ENCODE measurements at regions not wholly inside any gene's neighbourhood (a gene's known extent, or its start where the extent isn't known, plus 50 kb on each side); places are given as distances from the start of the nearest gene placed in this dataset.

- peak; percentile 39 for DNase-seq
Measured at GRCh38 chr11:127624306-127624856, 623.8 kb upstream of the KIRREL3 start.

GRCh38 chr11:127622686-127623085 lies 622.1 kb upstream of the KIRREL3 start:
- DNase-seq = no peak

GRCh38 chr11:127620671-127621070 lies 620.1 kb upstream of the KIRREL3 start:
- DNase-seq = no peak

- DNase-seq = no peak
Measured at GRCh38 chr11:127619946-127620345, 619.4 kb upstream of the KIRREL3 start.

- DNase-seq = no peak
Measured at GRCh38 chr11:127618721-127619120, 618.2 kb upstream of the KIRREL3 start.

GRCh38 chr11:127616158-127616557 lies 615.6 kb upstream of the KIRREL3 start:
- DNase-seq = no peak

- DNase-seq = no peak
Measured at GRCh38 chr11:127612607-127613006, 612.0 kb upstream of the KIRREL3 start.

- DNase-seq = no peak
Measured at GRCh38 chr11:127609025-127609773, 608.6 kb upstream of the KIRREL3 start.

GRCh38 chr11:127607487-127608085 lies 607.0 kb upstream of the KIRREL3 start:
- DNase-seq = no peak

- DNase-seq = no peak
Measured at GRCh38 chr11:127601578-127601977, 601.0 kb upstream of the KIRREL3 start.

GRCh38 chr11:127600674-127601073 lies 600.1 kb upstream of the KIRREL3 start:
- no peak for DNase-seq

GRCh38 chr11:127598476-127598875 lies 597.9 kb upstream of the KIRREL3 start:
- DNase-seq = no peak

- no peak for DNase-seq
Measured at GRCh38 chr11:127596433-127596832, 595.9 kb upstream of the KIRREL3 start.

- no peak for DNase-seq
Measured at GRCh38 chr11:127592371-127592770, 591.8 kb upstream of the KIRREL3 start.

GRCh38 chr11:127590314-127590713 lies 589.7 kb upstream of the KIRREL3 start:
- DNase-seq = no peak

GRCh38 chr11:127588431-127588830 lies 587.9 kb upstream of the KIRREL3 start:
- no peak for DNase-seq

- DNase-seq = no peak
Measured at GRCh38 chr11:127587511-127587910, 586.9 kb upstream of the KIRREL3 start.

GRCh38 chr11:127576210-127576609 lies 575.6 kb upstream of the KIRREL3 start:
- no peak for DNase-seq

- DNase-seq = no peak
Measured at GRCh38 chr11:127574478-127574877, 573.9 kb upstream of the KIRREL3 start.

- DNase-seq = no peak
Measured at GRCh38 chr11:127568891-127569290, 568.3 kb upstream of the KIRREL3 start.

- no peak for DNase-seq
Measured at GRCh38 chr11:127567237-127567932, 566.8 kb upstream of the KIRREL3 start.

- DNase-seq = peak; percentile 38
Measured at GRCh38 chr11:127564810-127565209, 564.2 kb upstream of the KIRREL3 start.

- no peak for DNase-seq
Measured at GRCh38 chr11:127559978-127560377, 559.4 kb upstream of the KIRREL3 start.

GRCh38 chr11:127552446-127552845 lies 551.9 kb upstream of the KIRREL3 start:
- DNase-seq = no peak

Data from right hindlimb (tissue), 1 donor.